Astrocyte of the cerebellum (primary cell): ENCODE measurements at regions not wholly inside any gene's neighbourhood (a gene's known extent, or its start where the extent isn't known, plus 50 kb on each side); places are given as distances from the start of the nearest gene placed in this dataset.

ENCODE experiments used
- DNase-seq: peaks from one replicate; pipeline ENCODE4 v3.0.0-alpha.2; 2011; ENCODE audit warnings: low read depth
- H3K4me3 ChIP-seq: 2 replicates; pipeline ENCODE4 v1.5.1; 2011; ENCODE audit warnings: mild to moderate bottlenecking, low read depth, low read length, moderate library complexity
- CTCF ChIP-seq: IDR thresholded peaks from 2 replicates; pipeline ENCODE4 v1.5.1; 2012; ENCODE audit warnings: low read length, low read depth, moderate library complexity, mild to moderate bottlenecking; ENCODE audit errors: missing control alignments
- in situ Hi-C: cut with HindIII; loops from 2 replicates; pipeline ENCODE4 v1.10.0; 2017; ENCODE audit warnings: low sequenced_read_pairs

DNA sequence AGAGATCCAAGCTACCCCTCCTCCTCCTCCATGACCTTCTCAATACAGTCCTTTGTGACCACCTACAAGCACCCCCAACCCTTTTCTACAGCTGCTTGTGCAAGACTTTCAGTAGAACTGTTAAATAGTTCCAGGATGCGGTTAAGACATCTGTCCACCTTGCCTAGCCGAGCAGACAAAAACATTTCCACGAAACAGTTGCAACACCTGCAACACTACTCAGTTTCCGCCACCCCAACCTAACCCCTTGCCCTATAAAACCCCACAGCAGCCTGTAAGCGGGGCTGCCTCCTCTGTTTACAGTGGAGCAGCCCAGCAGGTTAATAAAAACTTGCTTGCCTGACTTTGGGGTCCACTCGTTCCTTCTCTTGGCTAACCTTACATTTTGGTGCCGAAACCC, 1803.5 kb upstream of the CDH6 start:
- no peak for DNase-seq
- no peak for TF ChIP-seq CTCF
- in situ Hi-C loops: no loop called here
- no peak overlapping the region for H3K4me3 ChIP-seq

DNA sequence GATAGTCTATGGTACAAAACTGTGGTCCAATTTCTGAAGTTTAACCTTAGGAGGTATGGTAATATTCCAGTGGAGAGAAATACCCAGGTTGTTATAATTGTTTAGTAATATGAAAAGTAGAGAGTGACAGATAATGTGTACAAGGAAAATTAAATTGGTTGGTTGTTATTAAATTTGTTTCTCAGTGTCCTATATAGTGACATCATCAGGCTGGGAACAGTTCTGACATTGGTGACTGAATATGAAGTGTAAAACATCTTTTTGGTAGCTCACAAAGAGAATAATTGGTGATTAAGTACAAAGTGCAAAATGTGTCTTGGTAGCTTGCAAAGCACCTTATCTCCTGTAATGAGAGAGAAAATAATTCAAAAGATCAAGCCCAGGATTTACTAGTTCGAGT, 1806.1 kb upstream of the CDH6 start:
- no peak for DNase-seq
- no peak overlapping the region for H3K4me3 ChIP-seq
- no peak for TF ChIP-seq CTCF
- in situ Hi-C loops: no loop called here

GRCh38 chr5:29382780-29383179, 1810.7 kb upstream of the CDH6 start:
- no peak for TF ChIP-seq CTCF
- in situ Hi-C loops: no loop called here
- DNase-seq: no peak
- H3K4me3 ChIP-seq: no peak overlapping the region

- no peak for TF ChIP-seq CTCF
- no peak for DNase-seq
- in situ Hi-C loops: no loop called here
- no peak overlapping the region for H3K4me3 ChIP-seq
Measured at GRCh38 chr5:29380029-29380428, 1813.5 kb upstream of the CDH6 start.

DNA sequence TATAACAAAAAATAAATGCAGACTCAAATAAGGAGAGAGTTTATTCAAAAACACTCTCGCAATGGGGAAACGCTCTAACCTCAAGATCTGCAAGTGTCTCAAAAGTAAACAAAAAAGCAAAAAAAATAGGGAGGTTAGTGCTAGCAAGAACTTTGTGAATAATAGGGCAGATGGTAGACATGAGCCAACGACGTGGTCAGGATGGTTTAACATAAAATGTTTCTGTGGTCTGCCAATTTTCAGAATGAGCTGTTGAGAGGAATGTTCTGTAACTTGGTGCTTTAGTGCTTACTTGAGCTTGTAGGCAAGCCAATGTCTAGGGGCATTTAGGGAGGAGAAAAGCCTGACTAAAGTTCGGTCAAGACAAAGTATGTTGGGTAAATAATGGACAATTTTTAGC, 1813.9 kb upstream of the CDH6 start:
- no peak for TF ChIP-seq CTCF
- in situ Hi-C loops: no loop called here
- DNase-seq: peak; percentile 3
- no peak overlapping the region for H3K4me3 ChIP-seq

- in situ Hi-C loops: no loop called here
- no peak for DNase-seq
Measured at GRCh38 chr5:29378104-29378503, 1815.4 kb upstream of the CDH6 start.

More at GRCh38 chr5:29378104-29378503, 1815.4 kb upstream of the CDH6 start:
- no peak for TF ChIP-seq CTCF
- no peak overlapping the region for H3K4me3 ChIP-seq
